H1 (cell line): ENCODE measurements at regions not wholly inside any gene's neighbourhood (a gene's known extent, or its start where the extent isn't known, plus 50 kb on each side); places are given as distances from the start of the nearest gene placed in this dataset.

Experiments
- CHD2 ChIP-seq: IDR thresholded peaks from 2 replicates; pipeline ENCODE4 v1.6.1; 2012; ENCODE audit warnings: low read length, improper control_type of control experiment
- EZH2 ChIP-seq: fragments of 200-600 bp; sonication (generic); IDR thresholded peaks from 2 replicates; pipeline ENCODE4 v1.7.1; 2012; ENCODE audit warnings: low read depth, mild to moderate bottlenecking, moderate library complexity, low read length, inconsistent platforms; ENCODE audit not compliant: severe bottlenecking
- TF ChIP-seq, protein P1 (sequence below), 3 experiments: IDR thresholded peaks; 1 replicate in 2 of 3; 2 replicates in 1 of 3; pipeline versions ENCODE4 v1.5.1 to v1.6.1; 2011; ENCODE audit warnings: low read length in 3 of 3, mild to moderate bottlenecking in 3 of 3, inconsistent platforms in 2 of 3, low read depth in 1 of 3, moderate library complexity in 1 of 3; ENCODE audit not compliant: insufficient read depth in 1 of 3; ENCODE audit errors: control extremely low read depth in 1 of 3

DNA sequence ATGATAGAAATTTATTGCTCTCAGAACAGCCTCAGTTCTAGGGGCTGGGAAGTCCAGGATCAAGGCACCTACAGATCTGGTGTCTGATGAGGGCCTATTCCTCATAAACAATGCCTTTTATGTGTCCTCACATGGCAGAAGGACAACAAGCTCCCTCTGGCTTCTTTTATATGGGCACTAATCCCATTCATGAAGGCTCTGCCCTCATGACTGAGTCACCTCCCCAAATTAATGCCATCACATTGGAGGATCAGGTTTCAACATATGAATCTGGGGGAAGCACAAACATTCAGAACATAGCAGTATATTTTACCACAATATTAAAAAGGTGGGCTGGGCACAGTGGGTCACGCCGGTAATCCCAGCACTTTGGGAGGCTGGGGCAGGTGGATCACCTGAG, 58.5 kb upstream of the CCN6 start:
- TF ChIP-seq, protein P1, sequence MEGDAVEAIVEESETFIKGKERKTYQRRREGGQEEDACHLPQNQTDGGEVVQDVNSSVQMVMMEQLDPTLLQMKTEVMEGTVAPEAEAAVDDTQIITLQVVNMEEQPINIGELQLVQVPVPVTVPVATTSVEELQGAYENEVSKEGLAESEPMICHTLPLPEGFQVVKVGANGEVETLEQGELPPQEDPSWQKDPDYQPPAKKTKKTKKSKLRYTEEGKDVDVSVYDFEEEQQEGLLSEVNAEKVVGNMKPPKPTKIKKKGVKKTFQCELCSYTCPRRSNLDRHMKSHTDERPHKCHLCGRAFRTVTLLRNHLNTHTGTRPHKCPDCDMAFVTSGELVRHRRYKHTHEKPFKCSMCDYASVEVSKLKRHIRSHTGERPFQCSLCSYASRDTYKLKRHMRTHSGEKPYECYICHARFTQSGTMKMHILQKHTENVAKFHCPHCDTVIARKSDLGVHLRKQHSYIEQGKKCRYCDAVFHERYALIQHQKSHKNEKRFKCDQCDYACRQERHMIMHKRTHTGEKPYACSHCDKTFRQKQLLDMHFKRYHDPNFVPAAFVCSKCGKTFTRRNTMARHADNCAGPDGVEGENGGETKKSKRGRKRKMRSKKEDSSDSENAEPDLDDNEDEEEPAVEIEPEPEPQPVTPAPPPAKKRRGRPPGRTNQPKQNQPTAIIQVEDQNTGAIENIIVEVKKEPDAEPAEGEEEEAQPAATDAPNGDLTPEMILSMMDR (IDR thresholded peaks at IDR 0.05; ENCODE audit: control extremely low read depth in 1 of 3, insufficient read depth in 1 of 3, low read depth in 1 of 3, low read length in 3 of 3) = no peak
- TF ChIP-seq EZH2 = no peak
- no peak for TF ChIP-seq CHD2
